ENCODE measurements at regions not wholly inside any gene's neighbourhood (a gene's known extent, or its start where the extent isn't known, plus 50 kb on each side); places are given as distances from the start of the nearest gene placed in this dataset.

- no peak for TF ChIP-seq CTCF (IDR thresholded peaks at IDR 0.05 in 8 of 11, conservative IDR thresholded peaks at IDR 0.05 in 3 of 11)
- TF ChIP-seq POLR2A (IDR thresholded peaks at IDR 0.05) = no peak
- TF ChIP-seq POLR2AphosphoS5 (IDR thresholded peaks at IDR 0.05) = no peak
Measured at GRCh38 chr10:109784236-109784635, 139.1 kb downstream of the XPNPEP1 start.

All from spleen (tissue), 7 donors.